ENCODE measurements at regions not wholly inside any gene's neighbourhood (a gene's known extent, or its start where the extent isn't known, plus 50 kb on each side); places are given as distances from the start of the nearest gene placed in this dataset.

GRCh38 chr15:85976102-85976501 is 103.6 kb upstream of the AGBL1 start:
- in situ Hi-C loops (cut with HindIII; ENCODE audit: low sequenced_read_pairs) = no loop called here
- TF ChIP-seq CTCF (IDR thresholded peaks at IDR 0.05; ENCODE audit: low read depth, low read length, missing control alignments) = no peak
- no peak for DNase-seq (ENCODE audit: low read depth)

GRCh38 chr15:85976986-85977385 is 102.7 kb upstream of the AGBL1 start:
- no peak for TF ChIP-seq CTCF (IDR thresholded peaks at IDR 0.05; ENCODE audit: low read depth, low read length, missing control alignments)
- no peak overlapping the region for H3K4me3 ChIP-seq (ENCODE audit: low read depth, low read length)
- in situ Hi-C loops (cut with HindIII; ENCODE audit: low sequenced_read_pairs) = no loop called here
- no peak for DNase-seq (ENCODE audit: low read depth)

More at GRCh38 chr15:85976102-85976501, 103.6 kb upstream of the AGBL1 start:
- no peak overlapping the region for H3K4me3 ChIP-seq (ENCODE audit: low read depth, low read length)

- in situ Hi-C loops (cut with HindIII; ENCODE audit: low sequenced_read_pairs) = no loop called here
- no peak overlapping the region for H3K4me3 ChIP-seq (ENCODE audit: low read depth, low read length)
- DNase-seq (ENCODE audit: low read depth) = no peak
- TF ChIP-seq CTCF (IDR thresholded peaks at IDR 0.05; ENCODE audit: low read depth, low read length, missing control alignments) = no peak
These were observed 102.1 kb upstream of the AGBL1 start for GRCh38 chr15:85977586-85977985.

GRCh38 chr15:85979929-85980328 is 99.7 kb upstream of the AGBL1 start:
- no peak overlapping the region for H3K4me3 ChIP-seq (ENCODE audit: low read depth, low read length)
- in situ Hi-C loops (cut with HindIII; ENCODE audit: low sequenced_read_pairs) = no loop called here
- TF ChIP-seq CTCF (IDR thresholded peaks at IDR 0.05; ENCODE audit: low read depth, low read length, missing control alignments) = no peak
- no peak for DNase-seq (ENCODE audit: low read depth)

- H3K4me3 ChIP-seq (ENCODE audit: low read depth, low read length) = no peak overlapping the region
- TF ChIP-seq CTCF (IDR thresholded peaks at IDR 0.05; ENCODE audit: low read depth, low read length, missing control alignments) = no peak
- in situ Hi-C loops (cut with HindIII; ENCODE audit: low sequenced_read_pairs) = no loop called here
- no peak for DNase-seq (ENCODE audit: low read depth)
These were observed 98.7 kb upstream of the AGBL1 start for GRCh38 chr15:85980946-85981345.

GRCh38 chr15:85984241-85984640 is 95.4 kb upstream of the AGBL1 start:
- H3K4me3 ChIP-seq (ENCODE audit: low read depth, low read length) = no peak overlapping the region
- in situ Hi-C loops (cut with HindIII; ENCODE audit: low sequenced_read_pairs) = no loop called here
- no peak for TF ChIP-seq CTCF (IDR thresholded peaks at IDR 0.05; ENCODE audit: low read depth, low read length, missing control alignments)
- DNase-seq (ENCODE audit: low read depth) = no peak

- no peak overlapping the region for H3K4me3 ChIP-seq (ENCODE audit: low read depth, low read length)
- in situ Hi-C loops (cut with HindIII; ENCODE audit: low sequenced_read_pairs) = no loop called here
- no peak for DNase-seq (ENCODE audit: low read depth)
- no peak for TF ChIP-seq CTCF (IDR thresholded peaks at IDR 0.05; ENCODE audit: low read depth, low read length, missing control alignments)
These were observed 93.6 kb upstream of the AGBL1 start for GRCh38 chr15:85986116-85986515.

Measured in astrocyte of the cerebellum (primary cell).